GM19468 (cell line): ENCODE measurements at regions not wholly inside any gene's neighbourhood (a gene's known extent, or its start where the extent isn't known, plus 50 kb on each side); places are given as distances from the start of the nearest gene placed in this dataset.

Source experiments
- ATAC-seq: cut with Tn5 transposase; IDR thresholded peaks from one replicate; pipeline ENCODE4 v1.9.1; 2021; ENCODE audit warnings: mild to moderate bottlenecking, moderate library complexity, moderate number of reproducible peaks; ENCODE audit not compliant: unreplicated experiment; ENCODE audit errors: extremely low read depth

GRCh38 chr11:110812086-110812733 is 100.0 kb upstream of the ARHGAP20 start:
- ATAC-seq: no peak

- ATAC-seq: no peak
Measured at GRCh38 chr11:110809417-110810199, 97.4 kb upstream of the ARHGAP20 start.

DNA sequence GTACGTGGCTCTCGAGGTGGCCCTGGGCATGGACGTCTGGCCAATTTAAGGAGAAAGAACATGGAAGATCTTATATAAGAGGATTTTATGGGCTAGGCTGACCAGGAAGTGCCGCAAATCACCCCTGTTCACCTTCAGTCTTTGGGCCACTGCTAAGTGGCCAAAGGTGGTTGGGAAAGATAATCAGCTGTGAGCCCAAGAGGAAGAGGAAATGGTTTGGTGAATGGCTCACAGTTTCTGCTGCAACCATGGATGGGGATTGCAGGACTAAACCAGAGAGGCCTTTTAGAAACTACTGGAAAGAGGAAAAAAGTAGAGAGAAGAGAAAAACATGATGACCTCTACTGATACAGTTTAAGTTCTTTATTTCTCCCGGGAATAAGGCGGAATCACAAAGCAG is 96.0 kb upstream of the ARHGAP20 start:
- no peak for ATAC-seq

GRCh38 chr11:110807801-110808200 is 95.6 kb upstream of the ARHGAP20 start:
- no peak for ATAC-seq

DNA sequence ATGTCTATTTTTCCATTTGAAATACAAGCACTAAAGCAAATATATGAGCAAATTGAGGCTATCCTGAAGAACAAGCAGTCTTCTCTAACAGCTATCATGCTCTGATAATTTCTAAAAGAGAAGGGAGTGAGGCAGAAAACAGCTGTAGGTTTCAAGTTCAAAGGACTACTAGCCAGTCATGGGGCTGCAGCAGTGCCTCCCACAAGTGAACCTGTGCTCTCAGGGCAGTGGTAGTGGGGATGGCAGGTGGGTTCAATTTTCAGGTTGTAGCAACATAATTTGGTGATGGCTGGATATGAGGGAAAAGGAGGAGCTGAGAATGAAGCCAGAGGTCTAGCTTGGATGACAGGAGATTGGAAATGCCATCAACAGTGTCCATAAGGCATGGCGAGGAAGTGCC is 93.5 kb upstream of the ARHGAP20 start:
- no peak for ATAC-seq

DNA sequence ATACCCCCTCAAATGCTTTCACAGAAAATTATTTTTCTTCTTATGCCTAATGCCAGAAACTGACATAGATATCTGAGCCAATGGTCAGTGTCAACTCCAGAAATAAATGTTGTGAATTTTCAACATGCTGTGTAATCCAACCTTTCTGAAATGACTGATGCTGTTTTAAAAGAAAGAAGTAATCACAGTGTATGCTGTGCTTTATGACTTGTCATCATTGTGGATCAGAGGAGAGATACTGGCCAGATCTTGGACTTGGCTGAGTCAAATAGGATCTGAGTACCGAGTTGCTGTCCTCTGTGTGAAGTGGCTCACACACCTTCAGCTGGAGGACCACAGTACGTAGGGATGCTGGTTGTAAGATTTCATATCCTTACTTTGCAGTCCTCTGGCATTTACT is 89.9 kb upstream of the ARHGAP20 start:
- ATAC-seq: no peak

DNA sequence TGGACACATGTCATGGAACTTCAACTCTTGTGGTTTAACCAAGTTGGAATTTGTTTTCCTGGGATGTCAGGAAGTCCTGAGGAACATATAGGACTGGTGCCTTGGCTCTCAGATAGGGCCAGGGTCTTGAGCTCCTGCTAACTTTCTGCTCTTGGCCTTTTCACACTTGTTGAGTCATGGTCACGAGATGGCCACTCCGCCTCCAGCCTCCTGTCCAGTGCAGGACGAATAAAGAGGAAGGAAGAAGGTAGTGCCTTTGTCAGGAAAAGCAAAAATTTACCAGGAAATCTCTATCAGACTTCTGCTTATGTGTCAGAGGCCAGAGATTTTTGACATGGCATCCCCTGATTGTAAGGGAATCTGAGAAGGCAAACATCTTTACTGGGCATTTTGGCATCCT is 89.1 kb upstream of the ARHGAP20 start:
- no peak for ATAC-seq

DNA sequence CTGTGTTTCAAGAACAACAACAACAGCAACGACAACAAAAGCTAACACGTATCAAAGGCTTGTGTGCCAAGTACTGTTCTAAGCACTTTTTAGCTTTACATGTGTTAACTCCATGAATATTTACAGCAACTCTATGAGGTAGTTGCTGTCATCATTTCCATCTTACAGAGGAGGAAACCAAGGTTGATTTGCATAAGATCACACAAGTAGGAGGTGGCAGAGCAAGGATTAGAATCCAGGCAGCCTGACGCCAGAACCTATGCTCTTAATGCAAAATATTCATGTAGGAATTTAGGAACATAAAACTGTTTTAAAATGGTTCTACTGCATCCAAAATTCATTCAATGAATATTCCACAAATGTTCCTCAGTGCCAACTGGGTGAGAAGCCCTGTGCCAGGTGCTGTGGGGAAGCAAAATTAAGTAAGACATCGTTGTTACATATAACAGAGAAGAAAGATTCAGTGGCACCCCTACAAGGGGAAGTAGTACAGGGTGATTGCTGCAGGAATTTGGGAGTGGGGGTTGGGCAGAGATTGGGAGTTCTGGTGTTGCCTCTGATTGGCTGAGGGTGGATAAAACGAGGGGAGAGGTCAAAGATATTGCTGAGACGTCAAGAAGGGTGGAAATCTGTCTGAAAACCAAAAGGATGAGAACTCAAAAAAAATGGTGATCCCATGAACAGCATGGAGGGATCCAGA is 86.1 kb upstream of the ARHGAP20 start:
- ATAC-seq: no peak

- peak; percentile 61 for ATAC-seq
Measured at GRCh38 chr11:110797453-110797852, 85.2 kb upstream of the ARHGAP20 start.

DNA sequence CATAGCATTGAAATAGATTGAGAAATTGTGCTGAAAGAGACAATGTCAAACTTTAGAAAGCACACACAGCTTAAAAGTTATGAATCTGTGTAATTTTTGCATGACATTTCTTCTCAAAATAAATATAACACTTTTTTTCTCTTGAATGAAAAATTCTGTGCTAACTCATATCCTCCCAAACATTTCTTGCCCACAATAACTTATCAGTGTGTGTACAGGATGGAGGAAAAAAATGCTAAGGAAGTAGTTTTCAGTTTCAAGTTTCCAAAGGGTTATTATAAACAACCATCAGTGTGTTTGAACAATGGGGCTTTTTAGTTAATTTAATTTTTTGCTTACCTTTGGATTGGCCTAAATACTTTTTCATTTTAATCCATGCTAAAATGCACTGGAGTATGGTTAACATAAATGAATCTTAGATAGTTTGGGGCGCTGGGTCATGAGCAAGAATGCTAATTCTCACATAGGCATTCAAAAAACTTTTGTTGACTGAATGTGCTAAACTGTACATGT is 82.9 kb upstream of the ARHGAP20 start:
- ATAC-seq: no peak

DNA sequence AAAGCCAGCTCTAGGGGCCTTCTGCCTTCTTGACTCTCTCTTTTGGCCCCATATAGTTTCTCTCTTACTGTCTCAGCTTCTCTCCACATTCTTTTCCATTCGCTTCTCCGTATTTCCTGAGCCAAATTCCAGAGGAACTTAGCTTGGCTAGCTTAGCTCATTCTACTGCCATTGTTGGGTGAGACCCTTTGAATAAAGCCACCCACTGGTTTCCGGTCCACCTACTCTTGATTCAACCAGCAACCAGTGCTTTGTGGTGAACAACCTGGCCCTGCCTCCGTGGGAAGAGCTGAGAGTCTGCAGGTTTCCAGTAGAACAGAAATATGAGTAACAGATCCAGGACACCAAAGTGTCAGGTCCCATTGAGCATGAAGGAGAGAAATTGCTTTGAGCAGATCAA is 81.3 kb upstream of the ARHGAP20 start:
- ATAC-seq: no peak

- ATAC-seq: no peak
Measured at GRCh38 chr11:110791621-110792020, 79.4 kb upstream of the ARHGAP20 start.

DNA sequence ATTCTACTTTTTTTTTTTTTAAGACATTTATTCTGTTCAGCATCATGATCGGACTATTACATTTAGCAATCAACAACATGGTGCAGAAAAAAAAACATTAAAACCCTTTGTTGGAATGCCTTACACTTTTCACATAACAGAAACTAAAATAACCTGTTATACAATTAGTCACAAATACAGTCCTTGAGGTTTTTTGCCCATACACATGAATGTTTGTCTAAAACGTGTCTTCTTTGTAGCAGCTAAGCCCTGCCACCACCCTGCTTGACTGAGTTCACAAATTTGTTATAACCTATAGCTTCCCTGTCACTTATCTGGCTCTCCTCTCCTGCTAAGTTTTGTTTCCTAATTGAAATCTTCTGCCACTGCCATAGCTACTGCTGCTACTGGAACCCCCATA is 75.4 kb upstream of the ARHGAP20 start:
- ATAC-seq: no peak

- no peak for ATAC-seq
Measured at GRCh38 chr11:110786226-110786902, 74.1 kb upstream of the ARHGAP20 start.

DNA sequence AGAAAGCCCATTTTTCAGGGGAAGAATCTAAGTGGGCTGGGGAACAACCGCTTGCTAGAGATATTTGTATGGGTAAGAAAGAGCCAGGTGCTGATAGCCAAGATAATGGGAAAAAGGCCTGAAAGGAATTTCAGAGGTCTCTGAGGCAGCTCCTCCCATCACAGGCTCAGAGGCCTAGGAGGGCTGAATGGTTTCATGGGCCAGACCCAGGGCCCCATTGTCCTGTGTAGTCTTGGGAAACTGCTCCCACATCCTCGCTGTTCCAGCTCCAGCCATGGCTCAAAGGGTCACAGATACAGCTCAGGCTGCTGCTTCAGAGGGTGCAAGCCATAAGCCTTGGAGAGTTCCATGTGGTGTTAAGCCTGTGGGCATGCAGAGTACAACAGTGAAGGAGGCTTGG is 73.2 kb upstream of the ARHGAP20 start:
- no peak for ATAC-seq

GRCh38 chr11:110782616-110783015 is 70.4 kb upstream of the ARHGAP20 start:
- ATAC-seq: no peak

GRCh38 chr11:110779108-110779507 is 66.9 kb upstream of the ARHGAP20 start:
- ATAC-seq: no peak

- no peak for ATAC-seq
Measured at GRCh38 chr11:110778343-110778742, 66.1 kb upstream of the ARHGAP20 start.

DNA sequence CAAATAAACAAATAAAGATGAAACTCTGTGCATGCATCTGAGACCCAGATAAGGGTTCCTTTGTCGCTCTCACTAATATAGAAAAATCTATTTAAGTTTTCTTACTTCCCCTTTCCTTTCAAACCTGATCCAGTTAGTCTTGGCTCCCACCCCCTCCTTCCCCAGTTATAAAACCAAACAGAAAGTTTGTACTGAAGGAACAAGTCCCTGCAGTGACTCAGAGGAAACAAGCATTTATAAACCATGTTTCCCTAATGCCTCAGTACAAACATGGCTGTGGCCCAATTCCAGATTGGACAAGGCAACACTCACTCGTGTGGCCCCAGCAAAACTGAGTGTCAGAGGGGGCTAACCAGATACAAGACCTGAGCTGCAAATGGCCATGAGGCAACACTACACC is 65.5 kb upstream of the ARHGAP20 start:
- ATAC-seq: no peak

- ATAC-seq: no peak
Measured at GRCh38 chr11:110776081-110776480, 63.8 kb upstream of the ARHGAP20 start.
